ENCODE measurements at regions not wholly inside any gene's neighbourhood (a gene's known extent, or its start where the extent isn't known, plus 50 kb on each side); places are given as distances from the start of the nearest gene placed in this dataset.

DNA sequence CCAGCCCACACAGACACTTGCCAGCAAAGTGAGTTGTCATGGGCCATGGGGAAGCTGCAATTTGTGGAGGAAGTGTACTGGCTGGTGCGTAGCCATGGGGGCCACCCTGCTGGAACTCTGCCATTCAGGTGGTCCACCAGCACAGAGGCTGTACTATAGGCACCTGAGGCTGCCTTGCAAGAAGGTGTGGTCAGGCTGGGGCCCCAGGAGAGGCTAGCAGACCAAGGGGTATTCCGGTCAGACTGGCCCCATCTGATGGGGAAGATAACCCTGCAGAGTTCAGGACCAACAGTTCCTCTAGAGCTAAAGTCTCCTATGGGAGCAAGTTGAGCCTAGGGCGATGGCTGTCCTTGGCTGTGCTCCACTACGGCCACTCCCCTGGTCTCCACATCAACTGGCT, 136.1 kb downstream of the DCAF12L2 start:
- Histone ChIP-seq H3K4me1 (ENCODE audit: insufficient read depth) (no peaks in the 10 kb centered on the region), H3K27ac (no peak overlapping the region), H3K27me3 (replicated peaks; ENCODE audit: insufficient read depth) (no peaks in the 10 kb centered on the region), H3K79me2 (ENCODE audit: insufficient read depth) (no peaks in the 10 kb centered on the region), H3K36me3 (ENCODE audit: low read depth) (no peaks in the 10 kb centered on the region), H3F3A (ENCODE audit: insufficient read depth) (no peaks in the 10 kb centered on the region), H3K9me3 (ENCODE audit: low read depth) (no peaks in the 10 kb centered on the region), H3K4me3 (no peak overlapping the region), H2AFZ (no peak overlapping the region), H3K4me2 (ENCODE audit: unreplicated experiment) (no peak overlapping the region), H4K20me1 (ENCODE audit: insufficient read depth) (no peaks in the 10 kb centered on the region), H3K9ac (no peak overlapping the region), H3K9me2 (ENCODE audit: insufficient read depth) (no peaks in the 10 kb centered on the region)
- DNase-seq = no peak
- 19 to 45% methylated on average over 3 of the region's 4 CpGs for WGBS, 2 experiments (ENCODE audit: low coverage in 1 of 2, low lambda C conversion rate in 2 of 2, missing lambda C conversion rate in 2 of 2)
- in situ Hi-C loops (cut with MboI) = no loop called here
- TF ChIP-seq EZH2 (IDR thresholded peaks at IDR 0.05; ENCODE audit: insufficient read depth, poor library complexity, severe bottlenecking) = no peak
- no peak for TF ChIP-seq EZH2phosphoT487 (IDR thresholded peaks at IDR 0.05; ENCODE audit: insufficient read depth, low read depth)

DNA sequence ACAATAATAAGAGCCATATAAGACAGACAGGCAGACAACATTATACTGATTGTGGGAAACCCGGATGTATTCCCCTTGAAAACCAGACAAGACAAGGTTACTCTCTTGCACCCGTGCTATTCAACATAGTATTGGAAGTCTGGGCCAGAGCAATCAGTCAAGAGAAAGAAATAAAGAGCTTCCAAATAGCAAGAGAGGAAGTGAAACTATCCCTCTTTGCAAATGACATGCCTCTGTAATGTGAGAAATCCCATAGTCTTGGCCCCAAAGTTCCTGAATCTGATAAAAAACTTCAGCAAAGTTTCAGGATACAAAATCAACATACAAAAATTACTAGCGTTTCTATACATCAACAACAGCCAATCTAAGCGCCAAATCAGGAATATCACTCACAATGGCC, 102.1 kb downstream of the DCAF12L2 start:
- no peaks in the 10 kb centered on the region for H3K9me3 ChIP-seq (ENCODE audit: low read depth)
- H3K4me3 ChIP-seq = no peak overlapping the region
- no peaks in the 10 kb centered on the region for H3K79me2 ChIP-seq (ENCODE audit: insufficient read depth)
- H3K4me1 ChIP-seq (ENCODE audit: insufficient read depth) = no peaks in the 10 kb centered on the region
- TF ChIP-seq EZH2 (IDR thresholded peaks at IDR 0.05; ENCODE audit: insufficient read depth, poor library complexity, severe bottlenecking) (no peak), EZH2phosphoT487 (IDR thresholded peaks at IDR 0.05; ENCODE audit: insufficient read depth, low read depth) (no peak)
- 4 to 5% methylated on average over 4 of the region's 4 CpGs for WGBS, 2 experiments (ENCODE audit: low coverage in 1 of 2, low lambda C conversion rate in 2 of 2, missing lambda C conversion rate in 2 of 2)
- no peaks in the 10 kb centered on the region for H3K27me3 ChIP-seq (replicated peaks; ENCODE audit: insufficient read depth)
- in situ Hi-C loops (cut with MboI) = no loop called here
- H2AFZ ChIP-seq = no peak overlapping the region
- no peaks in the 10 kb centered on the region for H3K9me2 ChIP-seq (ENCODE audit: insufficient read depth)
- no peak overlapping the region for H3K27ac ChIP-seq
- no peak overlapping the region for H3K4me2 ChIP-seq (ENCODE audit: unreplicated experiment)
- no peak overlapping the region for H3K9ac ChIP-seq
- no peaks in the 10 kb centered on the region for H4K20me1 ChIP-seq (ENCODE audit: insufficient read depth)
- H3K36me3 ChIP-seq (ENCODE audit: low read depth) = no peaks in the 10 kb centered on the region
- no peaks in the 10 kb centered on the region for H3F3A ChIP-seq (ENCODE audit: insufficient read depth)
- DNase-seq = no peak

DNA sequence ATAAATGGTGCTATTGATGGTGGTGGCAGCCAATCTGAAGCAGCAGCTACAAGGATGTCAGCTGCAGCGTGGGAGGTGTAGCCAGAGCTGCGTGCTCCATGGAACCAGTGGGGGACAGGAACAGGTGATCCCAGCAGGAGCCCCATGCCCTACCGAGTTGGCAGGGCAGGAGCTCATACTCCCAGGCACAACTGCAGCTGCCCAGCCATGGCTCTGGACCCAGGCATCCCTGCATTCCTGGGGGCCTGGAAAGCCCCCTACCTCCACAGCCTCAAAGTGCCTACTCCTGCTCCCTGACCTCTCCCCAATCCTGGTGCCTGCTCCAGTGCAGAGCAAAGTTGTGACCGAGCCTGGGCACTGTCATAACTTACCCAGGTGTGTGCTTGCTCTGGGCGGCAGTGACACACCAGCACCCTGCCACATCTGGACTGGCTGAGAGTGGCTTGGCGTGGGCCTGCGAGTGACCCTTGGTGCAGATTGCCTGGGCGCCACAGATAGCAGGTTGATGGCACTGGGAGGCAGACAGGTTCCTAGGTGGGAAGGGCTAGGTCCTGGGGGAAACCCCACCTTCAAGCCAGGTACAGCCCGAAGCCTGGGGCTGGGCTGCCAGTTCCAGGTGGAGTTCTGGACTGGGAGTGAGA, 101.1 kb downstream of the DCAF12L2 start:
- DNase-seq = no peak
- Histone ChIP-seq H3K4me1 (ENCODE audit: insufficient read depth) (no peaks in the 10 kb centered on the region), H3K4me3 (no peak overlapping the region), H3K27me3 (replicated peaks; ENCODE audit: insufficient read depth) (no peaks in the 10 kb centered on the region), H3K4me2 (ENCODE audit: unreplicated experiment) (no peak overlapping the region), H3K79me2 (ENCODE audit: insufficient read depth) (no peaks in the 10 kb centered on the region), H3K9me3 (ENCODE audit: low read depth) (no peaks in the 10 kb centered on the region), H3K9ac (no peak overlapping the region), H3K9me2 (ENCODE audit: insufficient read depth) (no peaks in the 10 kb centered on the region), H4K20me1 (ENCODE audit: insufficient read depth) (no peaks in the 10 kb centered on the region), H2AFZ (no peak overlapping the region), H3K27ac (no peak overlapping the region), H3F3A (ENCODE audit: insufficient read depth) (no peaks in the 10 kb centered on the region), H3K36me3 (ENCODE audit: low read depth) (no peaks in the 10 kb centered on the region)
- WGBS, 2 experiments (ENCODE audit: low coverage in 1 of 2, low lambda C conversion rate in 2 of 2, missing lambda C conversion rate in 2 of 2) = 32 to 40% methylated on average over 5 to 8 of the region's 9 CpGs
- in situ Hi-C loops (cut with MboI) = no loop called here
- no peak for TF ChIP-seq EZH2 (IDR thresholded peaks at IDR 0.05; ENCODE audit: insufficient read depth, poor library complexity, severe bottlenecking)
- TF ChIP-seq EZH2phosphoT487 (IDR thresholded peaks at IDR 0.05; ENCODE audit: insufficient read depth, low read depth) = no peak

DNA sequence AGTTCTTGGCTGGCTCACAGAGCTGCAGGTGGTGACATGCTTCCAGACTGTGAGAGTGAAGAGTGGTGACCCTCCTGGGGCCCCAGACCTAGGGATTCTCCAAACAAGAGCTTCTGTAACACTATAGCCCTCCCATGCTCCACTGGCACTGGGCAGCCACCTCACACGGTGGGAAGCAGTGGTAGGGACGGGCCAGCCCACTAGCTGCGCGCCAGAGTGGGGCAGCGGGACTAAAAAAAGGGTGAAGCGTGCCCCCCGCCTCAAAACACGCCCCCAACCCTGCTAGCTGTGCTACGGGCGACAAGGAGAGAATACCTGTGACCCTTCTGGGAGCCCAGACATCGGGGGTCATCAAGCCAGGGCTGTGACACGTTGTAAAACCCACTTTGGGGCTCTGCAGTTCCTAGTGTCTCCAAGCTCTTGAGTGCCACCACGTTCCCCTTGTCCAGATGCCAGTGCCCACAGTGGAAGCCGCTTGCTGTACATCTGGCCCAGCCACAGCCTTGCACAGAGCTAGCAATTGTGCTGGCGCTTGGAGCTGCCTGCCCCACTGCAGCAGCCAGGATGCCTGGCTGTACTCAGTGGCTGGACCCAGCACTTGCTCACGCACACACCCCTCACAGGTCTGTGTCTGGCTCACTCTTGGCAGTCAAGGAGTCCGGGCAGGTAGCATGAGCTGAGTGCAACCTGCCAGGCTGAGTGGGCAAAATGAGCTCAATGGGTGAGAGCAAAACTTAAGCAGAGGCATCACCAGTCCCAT, 100.0 kb downstream of the DCAF12L2 start:
- Histone ChIP-seq H3K9me2 (ENCODE audit: insufficient read depth) (no peaks in the 10 kb centered on the region), H2AFZ (no peak overlapping the region), H3F3A (ENCODE audit: insufficient read depth) (no peaks in the 10 kb centered on the region), H3K4me1 (ENCODE audit: insufficient read depth) (no peaks in the 10 kb centered on the region), H3K9ac (no peak overlapping the region), H3K27me3 (replicated peaks; ENCODE audit: insufficient read depth) (no peaks in the 10 kb centered on the region), H3K9me3 (ENCODE audit: low read depth) (no peaks in the 10 kb centered on the region), H4K20me1 (ENCODE audit: insufficient read depth) (no peaks in the 10 kb centered on the region), H3K4me2 (ENCODE audit: unreplicated experiment) (no peak overlapping the region), H3K36me3 (ENCODE audit: low read depth) (no peaks in the 10 kb centered on the region), H3K4me3 (no peak overlapping the region), H3K27ac (no peak overlapping the region), H3K79me2 (ENCODE audit: insufficient read depth) (no peaks in the 10 kb centered on the region)
- no peak for DNase-seq
- TF ChIP-seq EZH2 (IDR thresholded peaks at IDR 0.05; ENCODE audit: insufficient read depth, poor library complexity, severe bottlenecking) = no peak
- no peak for TF ChIP-seq EZH2phosphoT487 (IDR thresholded peaks at IDR 0.05; ENCODE audit: insufficient read depth, low read depth)
- 13 to 23% methylated on average over 5 to 15 of the region's 17 CpGs for WGBS, 2 experiments (ENCODE audit: low coverage in 1 of 2, low lambda C conversion rate in 2 of 2, missing lambda C conversion rate in 2 of 2)
- in situ Hi-C loops (cut with MboI) = no loop called here
